Endothelial cell of umbilical vein (primary cell): ENCODE measurements at regions not wholly inside any gene's neighbourhood (a gene's known extent, or its start where the extent isn't known, plus 50 kb on each side); places are given as distances from the start of the nearest gene placed in this dataset.

Source experiments
- BruUV-seq: library from RNA; stranded (reverse); fragments of 400-500 nt; replicated peaks from 2 replicates; lab custom pipeline; 2021; lab: Mats Ljungman, UMichigan
- CTCF ChIA-PET: fragments of 300-600, 350-600 bp; sonication (Branson Sonifier 250); formaldehyde crosslinking; loops from one replicate; lab custom pipeline; 2021; ENCODE audit warnings: antibody characterized with exemption, inconsistent platforms; lab: Charles Lee
- POLR2A ChIA-PET: fragments of 300-600, 350-600 bp; sonication (Branson Sonifier 250); formaldehyde crosslinking; loops from one replicate; lab custom pipeline; 2021; ENCODE audit warnings: antibody characterized with exemption, inconsistent platforms; lab: Charles Lee
- DNase-seq: peaks from one replicate; pipeline ENCODE4 v3.0.0-alpha.2; 2011; ENCODE audit warnings: low read depth, low spot score
- FAIRE-seq: peaks from 2 replicates; lab custom pipeline; 2011; peaks lifted over from hg19 to GRCh38; lab: Jason Lieb, UNC
- H2AFZ ChIP-seq: 2 replicates; pipeline ENCODE4 v1.6.0; 2012; ENCODE audit warnings: low read depth, low read length, control low read depth, inconsistent platforms
- H3K27ac ChIP-seq: 2 replicates; pipeline ENCODE4 v1.5.1; 2011; ENCODE audit warnings: low read depth, mild to moderate bottlenecking, control low read depth, low read length, moderate library complexity; ENCODE audit not compliant: insufficient read depth
- H3K27me3 ChIP-seq, 2 experiments: 2 replicates each; pipeline versions ENCODE4 v1.6.0 to v1.6.1; 2011; ENCODE audit warnings: low read length in 2 of 2, mixed read lengths in 1 of 2; ENCODE audit not compliant: control insufficient read depth in 2 of 2, insufficient read depth in 2 of 2
- H3K36me3 ChIP-seq, 2 experiments: 2 replicates in 1 of 2; 3 replicates in 1 of 2; pipeline ENCODE4 v1.5.1; 2011; ENCODE audit warnings: low read length in 2 of 2, mild to moderate bottlenecking in 1 of 2, moderate library complexity in 1 of 2; ENCODE audit not compliant: control insufficient read depth in 2 of 2, insufficient read depth in 2 of 2; ENCODE audit errors: extremely low read depth in 1 of 2
- H3K4me1 ChIP-seq: 3 replicates; pipeline ENCODE4 v1.5.1; 2011; ENCODE audit warnings: mild to moderate bottlenecking, low read length; ENCODE audit not compliant: control insufficient read depth, insufficient read depth; ENCODE audit errors: extremely low read depth
- H3K4me2 ChIP-seq: 2 replicates; pipeline ENCODE4 v1.6.1; 2011; ENCODE audit warnings: low read length, control low read depth, mixed read lengths; ENCODE audit not compliant: insufficient read depth
- H3K4me3 ChIP-seq, 3 experiments: fragments of 200-600 bp in 1 of 3; sonication (generic), shearing (Covaris generic) in 1 of 3; replicated peaks in 1 of 3; 2 replicates each; pipeline ENCODE4 v1.5.1; 2011 to 2016; ENCODE audit warnings: control low read depth in 3 of 3, low read length in 3 of 3, mild to moderate bottlenecking in 2 of 3, inconsistent platforms in 1 of 3, low read depth in 1 of 3, moderate library complexity in 1 of 3; ENCODE audit not compliant: insufficient read depth in 1 of 3
- H3K79me2 ChIP-seq: 2 replicates; pipeline ENCODE4 v1.6.0; 2012; ENCODE audit warnings: low read length, inconsistent platforms; ENCODE audit not compliant: control insufficient read depth, insufficient read depth
- H3K9ac ChIP-seq: replicated peaks from 2 replicates; pipeline ENCODE3; 2011; ENCODE audit warnings: low read length, control low read depth; ENCODE audit not compliant: insufficient read depth; ENCODE audit errors: extremely low read depth
- H3K9me1 ChIP-seq: replicated peaks from 3 replicates; pipeline ENCODE4 v1.6.0; 2011; ENCODE audit warnings: mild to moderate bottlenecking, low read length; ENCODE audit not compliant: control insufficient read depth, insufficient read depth; ENCODE audit errors: extremely low read depth
- H3K9me3 ChIP-seq: replicated peaks from 2 replicates; pipeline ENCODE4 v1.5.1; 2012; ENCODE audit warnings: low read length, inconsistent platforms; ENCODE audit not compliant: control insufficient read depth, insufficient read depth
- H4K20me1 ChIP-seq: replicated peaks from 2 replicates; pipeline ENCODE3; 2011; ENCODE audit warnings: mild to moderate bottlenecking, low read length; ENCODE audit not compliant: control insufficient read depth, insufficient read depth; ENCODE audit errors: extremely low read depth
- CTCF ChIP-seq, 2 donors: IDR thresholded peaks; 1 replicate in 1 of 2; 2 replicates in 1 of 2; pipeline ENCODE4 v1.5.1; 2011; ENCODE audit warnings: low read length in 2 of 2, mild to moderate bottlenecking in 2 of 2, moderate library complexity in 2 of 2, control low read depth in 1 of 2, inconsistent platforms in 1 of 2, low read depth in 1 of 2; ENCODE audit not compliant: insufficient read depth in 1 of 2; ENCODE audit errors: extremely low read depth in 1 of 2
- EZH2 ChIP-seq: IDR thresholded peaks from 2 replicates; pipeline ENCODE4 v1.6.1; 2012; ENCODE audit warnings: borderline replicate concordance, low read depth, mild to moderate bottlenecking, moderate library complexity, low read length, inconsistent platforms; ENCODE audit not compliant: severe bottlenecking
- FOS ChIP-seq: IDR thresholded peaks from 2 replicates; pipeline ENCODE4 v1.6.1; 2011; ENCODE audit warnings: mild to moderate bottlenecking, low read length, moderate library complexity, borderline replicate concordance; ENCODE audit not compliant: insufficient read depth
- GATA2 ChIP-seq: IDR thresholded peaks from 2 replicates; pipeline ENCODE4 v1.7.0; 2011; ENCODE audit warnings: low read depth, mild to moderate bottlenecking, moderate library complexity, mixed read lengths, low read length; ENCODE audit not compliant: insufficient read length, insufficient read depth
- JUN ChIP-seq: IDR thresholded peaks from 2 replicates; pipeline ENCODE4 v1.6.1; 2011; ENCODE audit warnings: borderline replicate concordance, low read depth; ENCODE audit not compliant: insufficient read length, insufficient read depth
- MAX ChIP-seq: IDR thresholded peaks from 2 replicates; pipeline ENCODE4 v1.6.1; 2011; ENCODE audit not compliant: insufficient read depth, insufficient read length
- MYC ChIP-seq: IDR thresholded peaks from one replicate; pipeline ENCODE4 v1.6.1; 2011; ENCODE audit warnings: mild to moderate bottlenecking, low read depth, low read length
- POLR2A ChIP-seq: IDR thresholded peaks from 2 replicates; pipeline ENCODE4 v1.6.1; 2012; ENCODE audit warnings: low read depth, mild to moderate bottlenecking, control low read depth, low read length
- POLR2AphosphoS5 ChIP-seq: IDR thresholded peaks from 2 replicates; pipeline ENCODE4 v1.6.1; 2012; ENCODE audit warnings: low read depth, mild to moderate bottlenecking, control low read depth, low read length, moderate library complexity; ENCODE audit not compliant: insufficient read depth
- dilution Hi-C: fragments of 300-500 bp; cut with MboI; formaldehyde crosslinking; loops from one replicate; pipeline ENCODE4 v1.15.0; 2019; ENCODE audit warnings: low sequenced_read_pairs; ENCODE audit not compliant: extremely low pct_ligation_motif_present
- intact Hi-C: fragments of 100-400 bp; cut with micrococcal nuclease; formaldehyde crosslinking; loops from one replicate; pipeline ENCODE4 v1.10.0; 2022

- dilution Hi-C loops, result no loop called here
- Histone ChIP-seq H3K36me3 (no peaks in the 10 kb centered on the region), H3K27ac (no peak overlapping the region), H3K9ac (no peak overlapping the region), H3K9me3 (no peaks in the 10 kb centered on the region), H4K20me1 (no peaks in the 10 kb centered on the region), H3K9me1 (no peaks in the 10 kb centered on the region), H3K4me3 (no peak overlapping the region), H3K79me2 (no peaks in the 10 kb centered on the region), H3K4me2 (no peak overlapping the region), H3K27me3 (no peaks in the 10 kb centered on the region), H2AFZ (no peak overlapping the region), H3K4me1 (no peaks in the 10 kb centered on the region)
- no peak for FAIRE-seq
- CTCF ChIA-PET, result no interaction called here
- no peak for DNase-seq
- POLR2A ChIA-PET, result no interaction called here
- no TSS peak for BruUV-seq
- TF ChIP-seq POLR2A, result no peak
- TF ChIP-seq GATA2, result no peak
- no peak for TF ChIP-seq MYC
- TF ChIP-seq FOS, result no peak
- no peak for TF ChIP-seq JUN
- TF ChIP-seq POLR2AphosphoS5, result no peak
- no peak for TF ChIP-seq MAX
- no peak for TF ChIP-seq EZH2
- no peak for TF ChIP-seq CTCF (IDR thresholded peaks at IDR 0.05; ENCODE audit: extremely low read depth in 1 of 2, insufficient read depth in 1 of 2, low read depth in 1 of 2, low read length in 2 of 2)
- intact Hi-C loops, result no loop called here
These were observed 674.3 kb upstream of the MDGA2 start for GRCh38 chr14:48349689-48350088.
